Activated naive CD8-positive, alpha-beta T cell treated with anti-CD3 and anti-CD28 coated beads, Interleukin-2, amount 50 U/mL, for 16 hours (primary cell): ENCODE measurements at regions not wholly inside any gene's neighbourhood (a gene's known extent, or its start where the extent isn't known, plus 50 kb on each side); places are given as distances from the start of the nearest gene placed in this dataset.
"Not testable (repeated sequence)": the region's sequence is repeated elsewhere in the genome, so short reads cannot be mapped to it uniquely, and the experiment has no call there.

Source experiments
- DNase-seq: peaks from one replicate; pipeline ENCODE4 v3.0.0-alpha.2; 2020; ENCODE audit warnings: low read depth, low spot score

DNA sequence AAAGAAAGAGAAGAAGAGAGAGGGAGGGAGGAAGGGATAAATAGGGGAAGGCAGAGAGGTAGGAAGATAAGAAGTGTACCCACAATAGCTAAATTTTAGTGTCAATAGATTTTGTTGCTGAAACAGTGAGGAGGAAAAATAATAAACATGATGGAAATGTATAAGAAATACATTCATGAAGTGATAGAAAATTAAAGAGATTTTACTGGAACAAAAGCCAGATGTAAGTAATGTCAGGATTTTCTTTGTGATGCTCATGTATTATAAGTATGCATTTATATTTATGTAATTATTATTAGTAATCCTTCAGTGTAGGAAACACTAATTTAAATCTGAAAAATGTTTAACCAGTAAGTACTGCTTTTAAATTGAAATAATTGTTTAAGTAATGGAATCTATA lies 1125.2 kb upstream of the FANCL start:
- DNase-seq, result no peak

DNA sequence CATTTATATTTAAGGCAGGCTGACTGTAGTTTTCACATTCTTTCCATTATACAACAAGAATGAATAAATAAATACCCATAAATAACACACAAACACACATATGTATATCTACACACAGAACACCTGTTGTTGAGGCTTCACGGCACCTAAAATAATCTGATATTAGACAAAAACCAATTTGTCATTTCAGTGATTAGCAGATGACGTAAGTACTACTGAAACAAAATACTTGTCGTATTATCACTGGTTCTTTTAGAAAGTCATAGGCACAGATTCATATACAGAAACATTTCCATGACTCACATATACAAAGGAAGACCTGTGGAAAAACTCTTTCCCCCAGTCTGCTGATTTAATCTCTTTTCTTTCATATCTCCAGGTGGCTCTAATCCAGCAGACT lies 1113.4 kb upstream of the FANCL start:
- no peak for DNase-seq

DNA sequence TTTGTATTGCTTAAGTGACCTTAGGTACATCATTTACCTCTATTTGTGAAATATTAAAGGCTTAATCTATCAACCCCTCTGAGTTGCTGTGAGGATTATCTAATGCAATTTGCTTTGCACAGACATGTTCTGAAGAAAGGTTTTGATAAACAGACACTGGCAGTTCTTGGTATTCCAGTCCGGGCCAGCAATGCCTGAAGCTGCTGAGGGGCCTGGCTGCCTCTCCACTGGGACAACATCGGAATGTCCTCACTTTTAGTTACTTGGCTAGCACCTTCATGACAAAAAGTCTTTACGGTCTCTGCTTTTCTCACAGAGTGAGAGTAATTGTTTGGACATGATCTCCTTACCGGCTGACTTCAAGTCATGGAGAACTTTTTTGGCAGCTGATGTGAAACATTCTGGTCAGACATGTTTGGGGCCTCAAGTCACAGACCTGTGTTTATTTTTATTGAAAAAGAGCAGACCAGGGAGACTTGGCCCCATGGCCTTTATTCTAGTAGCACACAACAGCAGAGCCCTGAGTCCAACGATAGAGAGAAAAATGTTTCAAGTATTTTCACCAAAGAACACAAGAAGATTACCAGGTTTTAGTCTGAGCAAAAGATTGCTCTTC lies 1112.3 kb upstream of the FANCL start:
- DNase-seq, result no peak

DNA sequence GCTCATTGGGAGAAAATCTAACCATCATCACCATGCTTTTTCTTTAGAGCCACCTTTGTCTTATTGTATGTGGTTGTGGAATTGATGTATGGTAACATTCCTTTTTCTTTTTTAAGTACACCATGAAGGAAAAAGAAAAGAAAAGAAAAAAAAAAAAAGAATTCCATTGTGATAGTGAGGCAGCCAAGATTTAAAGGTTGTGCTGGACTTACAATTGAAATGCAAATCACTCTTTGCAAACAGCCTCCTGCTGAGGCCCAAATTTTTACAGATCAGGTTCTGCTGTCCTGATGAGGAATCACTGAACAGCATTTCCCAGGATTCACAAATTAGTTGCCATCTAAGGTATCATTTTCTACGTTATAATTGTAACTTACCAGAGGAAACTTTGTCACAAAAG lies 1101.0 kb upstream of the FANCL start:
- no peak for DNase-seq

DNA sequence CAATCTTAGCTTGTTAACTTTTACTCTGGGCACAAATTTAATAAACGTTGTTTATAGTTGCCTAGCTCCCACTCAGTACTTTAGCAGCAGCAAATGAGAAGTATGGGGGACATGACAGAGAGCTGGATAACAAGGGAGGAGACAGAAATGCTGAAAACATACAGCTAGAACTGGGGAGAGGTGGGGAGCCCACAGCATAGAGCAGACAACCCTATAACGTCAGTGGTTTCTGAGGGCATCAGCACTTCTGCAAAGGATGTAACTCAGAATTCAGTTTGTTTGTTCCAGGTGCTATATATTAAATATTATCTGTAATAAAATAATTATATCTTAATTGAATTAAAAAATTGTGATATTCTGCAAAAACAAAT lies 1098.7 kb upstream of the FANCL start:
- DNase-seq, result no peak

DNA sequence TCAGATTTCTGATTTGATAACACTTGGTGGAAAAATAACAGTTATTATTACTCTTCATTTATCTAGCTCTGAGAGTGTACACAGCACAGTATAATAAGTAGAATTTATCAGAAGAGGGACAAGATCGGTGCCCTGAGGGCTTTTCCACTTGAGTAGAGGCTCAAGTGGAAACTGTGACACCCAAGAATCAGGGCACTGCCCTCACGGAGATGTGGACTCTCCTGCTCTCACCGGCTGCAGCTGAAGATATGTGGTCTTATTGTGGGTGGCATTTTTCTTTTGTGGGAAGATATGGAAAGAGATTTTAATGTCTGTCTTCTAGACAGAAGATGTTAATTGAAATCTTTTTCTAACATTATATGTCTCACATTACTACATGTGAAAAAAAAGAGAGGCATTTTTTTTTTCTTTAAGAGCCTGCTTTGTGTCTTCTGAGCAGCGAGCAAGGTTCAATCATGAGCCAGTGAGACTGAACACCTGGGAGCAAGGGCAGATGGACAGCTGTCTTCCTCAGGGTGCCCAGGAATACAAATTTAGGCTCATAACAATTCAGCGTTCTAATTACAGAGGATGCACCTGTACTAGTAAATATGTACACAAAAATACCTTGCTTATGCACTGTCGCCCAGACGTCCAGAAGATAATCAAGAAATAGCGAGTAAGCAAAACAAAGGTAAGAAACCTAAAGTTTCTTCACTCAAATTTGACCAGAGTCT lies 1098.2 kb upstream of the FANCL start:
- DNase-seq, result no peak

DNA sequence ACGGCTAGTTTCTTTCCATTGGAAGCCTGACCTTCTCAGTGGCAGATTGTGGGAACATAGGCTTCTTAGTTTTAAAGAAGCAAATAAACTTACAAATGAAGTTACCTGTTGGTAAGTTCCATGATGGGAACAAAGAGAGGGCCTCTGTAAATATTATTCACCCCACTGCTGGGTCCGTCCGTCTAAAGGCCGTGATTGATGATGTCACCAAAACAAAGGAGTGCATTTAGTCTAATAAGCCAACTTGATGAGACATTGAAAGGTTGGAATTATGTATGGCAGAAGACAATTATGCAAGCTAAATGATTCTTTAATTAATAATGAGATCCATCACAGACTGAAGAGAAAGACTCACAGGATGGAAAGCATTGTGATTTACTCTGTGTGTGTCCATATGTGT lies 1091.9 kb upstream of the FANCL start:
- DNase-seq, result no peak

DNA sequence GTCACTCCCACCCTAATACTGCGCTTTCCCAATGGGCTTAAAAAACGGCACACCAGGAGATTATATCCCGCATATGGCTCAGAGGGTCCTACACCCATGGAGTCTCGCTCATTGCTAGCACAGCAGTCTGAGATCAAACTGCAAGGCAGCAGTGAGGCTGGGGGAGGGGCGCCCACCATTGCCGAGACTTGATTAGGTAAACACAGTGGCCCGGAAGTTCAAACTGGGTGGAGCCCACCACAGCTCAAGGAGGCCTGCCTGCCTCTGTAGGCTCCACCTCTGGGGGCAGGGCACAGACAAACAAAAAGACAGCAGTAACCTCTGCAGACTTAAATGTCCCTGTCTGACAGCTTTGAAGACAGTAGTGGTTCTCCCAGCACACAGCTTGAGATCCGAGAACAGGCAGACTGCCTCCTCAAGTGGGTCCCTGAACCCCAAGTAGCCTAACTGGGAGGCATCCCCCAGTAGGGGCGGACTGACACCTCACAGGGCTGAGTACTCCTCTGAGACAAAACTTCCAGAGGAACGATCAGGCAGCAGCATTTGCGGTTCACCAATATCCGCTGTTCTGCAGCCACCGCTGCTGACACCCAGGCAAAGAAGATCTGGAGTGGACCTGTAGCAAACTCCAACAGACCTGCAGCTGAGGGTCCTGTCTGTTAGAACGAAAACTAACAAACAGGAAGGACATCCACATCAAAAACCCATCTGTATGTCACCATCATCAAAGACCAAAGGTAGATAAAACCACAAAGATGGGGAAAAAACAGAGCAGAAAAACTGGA lies 1085.6 kb upstream of the FANCL start:
- DNase-seq, result not testable (repeated sequence)

DNA sequence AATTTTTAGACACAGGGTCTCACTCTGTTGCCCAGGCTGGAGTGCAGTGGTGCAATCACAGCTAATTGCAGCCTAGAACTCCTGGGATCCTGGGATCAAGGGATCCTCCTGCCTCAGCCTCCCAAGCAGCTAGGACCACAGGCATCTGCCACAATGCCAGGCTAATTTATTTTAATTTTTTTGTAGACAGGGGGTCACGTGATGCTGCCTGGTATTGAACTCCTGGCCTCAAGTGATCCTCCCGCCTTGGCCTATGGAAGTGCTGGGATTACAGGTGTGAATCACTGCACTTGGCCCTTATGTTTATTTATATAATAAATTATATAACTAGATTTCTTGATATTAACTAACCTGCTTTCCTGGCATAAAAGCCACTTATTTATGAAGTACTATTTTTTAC lies 1081.7 kb upstream of the FANCL start:
- DNase-seq, result no peak

DNA sequence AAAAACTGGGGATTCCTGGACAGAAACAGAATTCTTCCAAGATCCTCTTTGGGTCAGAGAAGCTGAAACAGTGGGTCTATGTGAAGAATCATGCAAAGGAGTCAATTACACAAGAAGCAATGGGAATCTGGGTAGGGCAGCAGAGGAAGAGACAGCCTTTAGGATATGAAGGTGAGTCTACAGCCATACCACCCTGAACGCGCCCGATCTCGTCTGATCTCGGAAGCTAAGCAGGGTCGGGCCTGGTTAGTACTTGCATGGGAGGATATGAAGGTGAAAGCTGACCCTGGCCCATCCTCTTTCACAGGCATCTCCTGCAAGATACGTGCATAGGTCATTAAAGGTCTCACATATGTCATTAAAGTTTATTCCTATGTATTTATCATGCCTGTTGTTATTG lies 1080.9 kb upstream of the FANCL start:
- no peak for DNase-seq

DNA sequence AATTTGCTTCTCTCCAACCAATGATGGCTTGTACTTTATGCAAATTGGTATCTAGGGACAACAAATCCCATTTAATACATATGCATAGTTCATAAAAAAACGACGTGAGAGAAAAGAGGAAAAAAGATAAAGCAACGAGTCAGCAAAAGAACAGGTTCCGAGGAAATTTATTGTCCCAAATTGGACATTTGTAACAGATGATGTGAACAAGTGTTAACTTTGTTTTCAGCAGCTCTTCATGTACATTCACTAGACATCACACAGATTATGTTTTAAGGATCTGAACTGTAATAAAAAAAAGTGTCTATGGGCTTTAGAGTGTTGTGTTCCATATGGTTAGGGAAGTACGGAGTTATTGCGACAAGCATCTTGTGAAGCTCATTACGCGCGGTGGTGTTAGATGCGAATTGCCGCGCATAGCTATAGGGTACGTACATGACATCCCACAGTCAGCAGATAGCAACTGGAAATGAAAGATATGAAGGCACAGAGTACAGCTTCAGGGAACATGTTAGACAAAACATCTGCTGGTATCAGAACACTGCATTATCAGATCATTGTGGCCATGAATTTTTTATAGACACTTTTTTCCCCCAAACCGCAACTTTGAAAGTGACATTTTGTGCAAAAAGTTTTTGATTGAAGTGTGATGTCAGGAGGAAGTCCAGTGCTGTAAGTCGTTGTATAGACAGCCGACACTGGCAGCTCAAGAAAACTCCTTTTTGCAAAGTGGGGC lies 1073.1 kb upstream of the FANCL start:
- DNase-seq, result no peak

DNA sequence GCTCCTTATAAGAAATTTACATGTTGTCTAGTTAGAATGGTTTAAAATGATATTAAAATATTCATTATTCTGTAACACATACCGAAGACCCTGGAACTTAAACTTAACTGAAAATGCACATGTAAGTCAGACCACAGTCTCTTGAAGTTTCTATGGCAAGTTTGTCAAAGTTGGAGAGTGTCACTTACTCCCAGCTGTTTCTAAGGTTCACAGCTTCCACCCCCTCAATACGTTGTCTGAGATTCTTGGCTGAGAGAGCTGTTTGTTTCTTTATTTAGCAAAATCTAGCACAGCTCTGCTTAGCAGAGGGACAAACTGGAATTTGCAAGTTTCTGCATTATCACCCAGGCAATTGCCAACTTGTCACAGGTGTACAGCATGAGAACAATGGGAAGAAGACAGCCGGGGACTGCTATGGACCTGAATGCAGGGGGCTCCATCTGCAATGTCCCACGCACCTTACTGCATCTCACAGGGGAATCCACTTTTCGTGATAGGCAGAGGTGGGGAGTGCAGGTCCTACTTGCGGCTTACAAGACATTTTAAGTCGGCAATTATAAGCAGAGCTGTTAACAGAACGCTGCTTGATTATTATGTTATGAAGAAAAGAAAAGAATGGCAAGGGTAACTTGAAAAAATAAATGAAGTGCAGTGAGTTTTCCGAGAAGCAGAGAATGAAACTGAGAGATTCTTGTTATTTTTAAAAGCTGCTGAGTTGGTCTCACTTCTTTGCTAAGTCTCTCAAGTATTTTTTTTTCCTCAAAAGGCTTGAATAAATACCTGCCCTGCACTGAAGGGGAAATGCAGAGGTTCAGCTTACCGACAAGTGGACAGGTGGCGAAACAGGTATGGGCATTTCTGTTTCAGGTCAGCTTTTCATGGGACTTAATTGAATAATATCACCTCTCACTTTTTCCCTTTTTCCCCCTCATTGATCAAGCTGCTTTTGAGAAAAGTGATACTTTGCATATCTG lies 1072.1 kb upstream of the FANCL start:
- no peak for DNase-seq

DNA sequence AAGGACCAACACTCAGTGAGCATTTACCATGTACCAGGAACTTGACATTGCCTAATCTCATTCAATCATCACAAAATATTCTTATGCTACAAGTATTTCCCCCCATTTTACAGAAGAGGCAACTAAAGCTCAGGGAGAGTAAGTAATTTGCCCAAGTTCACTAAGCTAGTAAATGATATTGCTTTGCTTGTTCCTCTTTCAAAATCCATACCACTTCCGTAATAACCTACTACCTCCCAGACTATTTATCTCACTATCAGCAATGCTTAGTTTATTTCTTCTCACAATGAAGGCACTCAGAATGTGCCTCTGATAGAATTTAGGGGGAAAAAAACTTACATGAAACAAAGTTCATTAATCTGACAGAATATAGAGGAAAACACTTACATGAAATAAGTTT lies 1070.9 kb upstream of the FANCL start:
- DNase-seq, result no peak

DNA sequence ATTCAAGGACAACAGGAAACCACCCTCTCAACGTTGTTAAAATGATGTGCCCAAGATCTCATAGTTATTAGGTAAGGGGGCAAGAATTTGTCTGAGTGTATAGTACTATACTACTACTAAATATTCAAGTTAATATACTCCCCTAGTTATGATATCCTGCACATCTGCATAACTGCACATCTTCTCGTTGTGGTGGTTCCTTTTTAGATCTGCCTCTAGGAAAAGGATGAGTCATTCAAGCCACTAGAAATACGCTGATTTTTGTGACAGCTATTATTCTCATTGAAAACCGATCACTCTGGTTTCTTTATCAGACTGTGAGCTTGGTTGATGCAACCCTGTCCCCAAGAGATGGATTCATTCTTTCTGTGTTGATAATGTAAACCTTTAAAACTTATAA lies 1067.0 kb upstream of the FANCL start:
- no peak for DNase-seq

DNA sequence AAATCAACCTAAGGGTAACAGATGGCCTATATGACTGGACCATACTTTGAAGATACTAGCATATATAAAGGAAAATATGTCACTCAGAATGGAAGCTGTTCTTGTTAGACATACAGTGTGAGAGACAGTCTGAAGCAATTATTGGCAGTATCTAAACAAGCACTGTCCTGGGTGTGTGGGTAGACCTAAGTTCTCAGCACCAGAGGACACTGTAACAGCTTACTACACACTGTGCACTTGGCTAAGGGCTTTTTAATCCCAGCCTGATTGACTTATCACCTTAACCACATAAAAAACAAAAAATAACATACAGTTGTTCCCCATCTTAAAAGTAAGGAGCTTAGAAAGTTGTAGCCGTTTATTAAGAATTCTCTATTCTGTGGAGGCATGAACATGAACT lies 1066.1 kb upstream of the FANCL start:
- DNase-seq, result no peak

DNA sequence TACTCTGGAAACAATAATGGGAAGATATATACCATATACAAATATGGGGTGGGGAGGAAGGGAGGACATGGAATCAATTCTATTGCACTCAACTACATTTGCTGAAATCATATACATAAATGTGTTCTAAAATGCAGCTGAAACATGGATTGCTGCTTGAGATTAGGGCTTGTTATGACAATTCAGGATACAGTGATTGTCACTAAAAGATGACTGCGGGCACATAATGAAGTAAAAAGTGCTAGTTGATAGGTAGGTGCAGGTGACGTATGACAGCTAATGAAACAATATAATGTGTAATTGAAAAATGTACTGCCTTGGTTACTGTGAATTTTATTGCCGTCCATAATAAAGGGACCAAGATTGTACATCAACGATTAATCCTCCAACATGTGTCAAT lies 1062.1 kb upstream of the FANCL start:
- no peak for DNase-seq

DNA sequence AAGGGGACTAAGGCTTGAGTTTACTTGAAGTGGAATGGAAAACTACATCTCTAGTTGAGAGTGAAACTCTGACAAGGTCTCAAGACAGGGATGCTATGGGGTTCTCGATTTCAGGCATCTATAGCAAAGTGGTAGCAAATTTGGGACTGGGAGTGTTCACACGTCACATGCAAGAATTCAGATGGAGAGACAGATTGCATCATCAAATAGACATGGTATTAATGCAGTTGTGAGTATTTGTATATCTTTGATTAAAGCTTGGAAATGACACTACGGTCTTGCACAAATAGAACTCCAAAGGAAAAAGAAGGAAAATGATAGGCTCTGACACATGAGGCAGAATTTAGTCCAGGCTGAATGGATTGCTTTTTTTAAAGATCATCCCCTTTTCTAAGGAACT lies 1061.6 kb upstream of the FANCL start:
- no peak for DNase-seq

DNA sequence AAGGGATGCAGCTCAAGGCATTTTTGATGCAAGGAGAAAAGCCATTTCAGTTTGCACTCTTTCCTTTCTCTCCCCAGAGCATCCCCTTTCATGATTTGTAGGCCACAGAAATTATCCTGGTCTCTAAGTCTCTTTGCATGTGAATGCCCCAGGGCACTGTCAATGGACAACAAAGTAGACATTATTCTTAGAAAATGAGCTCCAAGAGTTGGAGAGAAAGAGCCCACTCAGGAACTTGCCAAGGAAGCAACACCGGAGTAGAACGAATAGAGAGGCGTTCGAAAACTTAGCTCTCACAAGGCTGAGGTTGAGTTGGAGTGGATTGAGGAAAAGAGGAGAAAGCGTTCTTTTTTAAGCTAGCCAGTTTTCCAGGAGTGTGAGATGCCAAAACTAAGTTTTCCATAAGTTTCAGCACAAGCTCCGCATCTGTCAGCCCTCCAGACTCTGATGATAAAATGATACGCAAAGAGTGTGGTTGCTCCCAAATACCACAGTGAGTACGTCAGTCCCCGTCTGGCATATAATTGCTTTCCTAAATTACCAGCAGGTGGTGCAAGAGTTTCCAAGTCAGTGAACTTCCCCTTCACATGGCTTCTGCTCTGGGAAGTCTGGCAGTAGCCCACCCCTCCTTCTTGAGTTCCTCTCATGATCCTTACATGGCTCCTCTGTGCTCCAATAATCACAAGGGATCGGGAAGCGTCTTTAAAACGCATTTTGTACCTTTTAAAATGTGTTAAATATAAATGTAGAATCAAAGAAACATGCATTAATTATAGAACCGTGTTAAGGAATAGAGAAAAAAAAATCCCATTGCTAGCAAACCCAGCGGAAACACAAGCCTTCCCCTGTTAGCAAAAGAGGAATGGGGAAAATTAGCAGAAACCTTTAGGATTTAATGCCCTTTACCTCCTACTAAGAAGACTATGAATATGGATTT lies 1060.6 kb upstream of the FANCL start:
- no peak for DNase-seq

DNA sequence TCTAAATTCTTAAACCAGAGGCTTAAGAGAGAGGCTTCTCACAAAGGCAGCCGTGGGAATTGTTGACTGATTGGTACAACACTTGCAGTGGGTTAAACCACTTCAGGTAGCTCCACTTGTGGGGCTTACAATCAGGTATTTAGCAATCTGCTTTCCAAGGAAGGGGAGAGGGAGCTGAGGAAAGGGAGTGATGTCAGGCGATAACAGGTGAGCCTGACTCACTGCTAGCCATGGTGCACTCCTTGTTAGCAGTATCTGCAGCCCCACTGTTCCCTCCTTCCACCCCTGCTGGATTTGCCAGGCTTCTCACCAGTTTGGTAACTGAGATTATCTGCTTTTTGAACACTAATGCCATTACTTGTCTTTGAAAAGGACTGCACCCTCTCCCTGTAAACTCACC lies 1056.7 kb upstream of the FANCL start:
- no peak for DNase-seq

DNA sequence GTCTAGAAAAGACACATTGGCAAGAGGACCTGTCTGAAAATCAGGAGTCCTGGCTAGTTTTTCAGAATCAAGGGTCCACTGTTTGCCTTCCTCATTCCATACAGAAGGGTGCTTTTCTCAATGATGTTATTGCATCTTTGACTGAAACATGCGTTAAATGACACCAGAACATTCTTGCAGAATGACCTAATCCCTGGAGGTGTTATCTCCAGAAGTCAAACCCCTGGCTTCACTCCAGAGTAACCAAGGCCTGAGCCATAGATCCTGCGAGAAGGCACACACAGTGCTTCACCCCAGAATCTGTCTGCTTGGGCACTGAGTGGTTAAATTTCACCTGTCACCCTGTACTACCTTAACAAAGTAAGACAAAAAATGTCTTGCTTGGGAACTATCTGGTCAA lies 1055.2 kb upstream of the FANCL start:
- DNase-seq, result no peak
